NB4 (cell line): ENCODE measurements at regions not wholly inside any gene's neighbourhood (a gene's known extent, or its start where the extent isn't known, plus 50 kb on each side); places are given as distances from the start of the nearest gene placed in this dataset.

Experiments
- DNase-seq: peaks from one replicate; pipeline ENCODE4 v3.0.0; 2010; ENCODE audit warnings: low read depth
- H3K4me3 ChIP-seq: one replicate; pipeline ENCODE4 v1.5.1; 2011; ENCODE audit warnings: mild to moderate bottlenecking, low read depth, low read length, moderate library complexity
- CTCF ChIP-seq: IDR thresholded peaks from one replicate; pipeline ENCODE4 v1.5.1; 2012; ENCODE audit warnings: low read depth, low read length
- MAX ChIP-seq: IDR thresholded peaks from 2 replicates; pipeline ENCODE4 v1.6.1; 2011; ENCODE audit warnings: low read depth, low read length
- MYC ChIP-seq: IDR thresholded peaks from 2 replicates; pipeline ENCODE4 v1.6.1; 2011; ENCODE audit warnings: low read depth, low read length
- POLR2A ChIP-seq: IDR thresholded peaks from 2 replicates; pipeline ENCODE4 v1.6.1; 2011; ENCODE audit warnings: mild to moderate bottlenecking; ENCODE audit not compliant: insufficient read length; ENCODE audit errors: extremely low read depth

GRCh38 chr4:31998807-31999206 lies 1278.6 kb downstream of the PCDH7 start:
- DNase-seq: peak; percentile 72
- TF ChIP-seq MAX: peak; percentile 25; the same call in 1 of the 2 replicates
- TF ChIP-seq MYC: no peak
- TF ChIP-seq CTCF: no peak
- TF ChIP-seq POLR2A: no peak
- H3K4me3 ChIP-seq: peak overlapping the region; percentile 75

GRCh38 chr4:31999848-32000247 lies 1279.7 kb downstream of the PCDH7 start:
- H3K4me3 ChIP-seq: peak overlapping the region; percentile 75
- no peak for DNase-seq
- TF ChIP-seq MAX: no peak
- no peak for TF ChIP-seq POLR2A
- TF ChIP-seq MYC: no peak
- no peak for TF ChIP-seq CTCF

- DNase-seq: no peak
- peak overlapping the region; percentile 11 for H3K4me3 ChIP-seq
- TF ChIP-seq POLR2A: no peak
- no peak for TF ChIP-seq MYC
- TF ChIP-seq MAX: no peak
- no peak for TF ChIP-seq CTCF
These were observed 1280.8 kb downstream of the PCDH7 start for GRCh38 chr4:32000846-32001488.

GRCh38 chr4:32002037-32002747 lies 1282.0 kb downstream of the PCDH7 start:
- no peak overlapping the region for H3K4me3 ChIP-seq
- no peak for TF ChIP-seq MAX
- TF ChIP-seq MYC: no peak
- no peak for TF ChIP-seq POLR2A
- TF ChIP-seq CTCF: no peak
- DNase-seq: peak; percentile 25

GRCh38 chr4:32003548-32003947 lies 1283.4 kb downstream of the PCDH7 start:
- DNase-seq: no peak
- H3K4me3 ChIP-seq: no peak overlapping the region
- TF ChIP-seq MAX (no peak), MYC (no peak), CTCF (no peak), POLR2A (no peak)
